Thyroid gland (tissue), 4 donors: ENCODE measurements at regions not wholly inside any gene's neighbourhood (a gene's known extent, or its start where the extent isn't known, plus 50 kb on each side); places are given as distances from the start of the nearest gene placed in this dataset.

Source experiments
- POLR2A ChIP-seq, 2 donors: fragments of 450-650 bp; IDR thresholded peaks; one replicate each; pipeline ENCODE4 v1.6.1; 2017; ENCODE audit warnings: antibody characterized with exemption in 2 of 2, mild to moderate bottlenecking in 2 of 2, moderate library complexity in 1 of 2
- TF ChIP-seq, protein P1 (sequence below), 6 experiments: fragments of 200-600 bp in 3 of 6; fragments of 450-650 bp in 3 of 6; sonication (generic) in 3 of 6; IDR thresholded peaks; one replicate each; pipeline ENCODE4 v1.5.1; 2016 to 2019; ENCODE audit warnings: antibody characterized with exemption in 6 of 6, mild to moderate bottlenecking in 2 of 6, inconsistent platforms in 1 of 6, moderate library complexity in 1 of 6

DNA sequence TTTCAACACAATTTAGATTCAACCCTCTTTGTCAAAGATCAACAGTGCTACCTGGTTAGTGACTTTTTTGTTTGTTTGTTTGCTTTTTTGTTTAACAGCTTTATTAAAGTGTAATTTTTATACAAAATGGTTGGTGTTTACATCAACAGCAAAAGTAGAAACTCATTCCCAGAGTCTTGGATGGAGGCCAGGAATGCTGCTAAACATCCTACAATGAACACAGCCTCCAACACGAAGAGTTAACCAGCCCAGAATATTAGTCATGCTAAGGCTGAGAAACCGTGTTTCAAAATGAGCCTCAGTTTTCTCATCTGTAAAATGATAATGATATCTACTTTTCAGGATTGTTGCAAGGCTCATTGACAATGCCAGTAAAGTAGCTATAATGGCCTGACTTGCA is 211.0 kb upstream of the MAF start:
- TF ChIP-seq POLR2A (IDR thresholded peaks at IDR 0.05) = no peak
- TF ChIP-seq, protein P1, sequence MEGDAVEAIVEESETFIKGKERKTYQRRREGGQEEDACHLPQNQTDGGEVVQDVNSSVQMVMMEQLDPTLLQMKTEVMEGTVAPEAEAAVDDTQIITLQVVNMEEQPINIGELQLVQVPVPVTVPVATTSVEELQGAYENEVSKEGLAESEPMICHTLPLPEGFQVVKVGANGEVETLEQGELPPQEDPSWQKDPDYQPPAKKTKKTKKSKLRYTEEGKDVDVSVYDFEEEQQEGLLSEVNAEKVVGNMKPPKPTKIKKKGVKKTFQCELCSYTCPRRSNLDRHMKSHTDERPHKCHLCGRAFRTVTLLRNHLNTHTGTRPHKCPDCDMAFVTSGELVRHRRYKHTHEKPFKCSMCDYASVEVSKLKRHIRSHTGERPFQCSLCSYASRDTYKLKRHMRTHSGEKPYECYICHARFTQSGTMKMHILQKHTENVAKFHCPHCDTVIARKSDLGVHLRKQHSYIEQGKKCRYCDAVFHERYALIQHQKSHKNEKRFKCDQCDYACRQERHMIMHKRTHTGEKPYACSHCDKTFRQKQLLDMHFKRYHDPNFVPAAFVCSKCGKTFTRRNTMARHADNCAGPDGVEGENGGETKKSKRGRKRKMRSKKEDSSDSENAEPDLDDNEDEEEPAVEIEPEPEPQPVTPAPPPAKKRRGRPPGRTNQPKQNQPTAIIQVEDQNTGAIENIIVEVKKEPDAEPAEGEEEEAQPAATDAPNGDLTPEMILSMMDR (IDR thresholded peaks at IDR 0.05) = no peak
